ENCODE measurements at regions not wholly inside any gene's neighbourhood (a gene's known extent, or its start where the extent isn't known, plus 50 kb on each side); places are given as distances from the start of the nearest gene placed in this dataset.
A peak's percentile ranks its signal among the peaks of the same experiment; 100 is the strongest.

GRCh38 chr7:68247571-68247970 is 1250.9 kb downstream of the TYW1 start (continued):
- TF ChIP-seq KLF8 (tag by site-specific recombination; IDR thresholded peaks at IDR 0.05) (no peak), BCL11A (tag by site-specific recombination; IDR thresholded peaks at IDR 0.05; ENCODE audit: low read depth) (no peak)

- TF ChIP-seq AEBP2 (tag by site-specific recombination; IDR thresholded peaks at IDR 0.05; ENCODE audit: borderline replicate concordance) (no peak), ZBTB48 (tag by site-specific recombination; IDR thresholded peaks at IDR 0.05) (no peak), ZNF544 (tag by site-specific recombination; IDR thresholded peaks at IDR 0.05) (no peak), ELK4 (IDR thresholded peaks at IDR 0.05; ENCODE audit: borderline replicate concordance, low read depth, low read length) (no peak), ZNF704 (tag by site-specific recombination; IDR thresholded peaks at IDR 0.05) (no peak), ZNF175 (tag by site-specific recombination; IDR thresholded peaks at IDR 0.05) (no peak), BCL6B (tag by site-specific recombination; IDR thresholded peaks at IDR 0.05) (no peak)
- ChIA-PET CTCF (no interaction called here), POLR2A (no interaction called here)
- no peaks in the 10 kb centered on the region for H3K36me3 ChIP-seq (ENCODE audit: control insufficient read depth in 2 of 2, insufficient read depth in 1 of 2, low read length in 2 of 2)
- H3K27ac ChIP-seq (ENCODE audit: extremely low read depth, low read depth, low read length), result no peak overlapping the region
- no peak overlapping the region for H3K4me3 ChIP-seq (ENCODE audit: low read depth, low read length)
- no peaks in the 10 kb centered on the region for H3K4me1 ChIP-seq (ENCODE audit: control insufficient read depth, insufficient read depth, low read length)
- no peaks in the 10 kb centered on the region for H3K9me3 ChIP-seq (ENCODE audit: control insufficient read depth, insufficient read depth, low read depth, low read length)
Observed at GRCh38 chr7:68248973-68249372, 1252.3 kb downstream of the TYW1 start.

- Histone ChIP-seq H3K9me3 (ENCODE audit: control insufficient read depth, insufficient read depth, low read depth, low read length) (no peaks in the 10 kb centered on the region), H3K27ac (ENCODE audit: extremely low read depth, low read depth, low read length) (no peak overlapping the region), H3K4me1 (ENCODE audit: control insufficient read depth, insufficient read depth, low read length) (no peaks in the 10 kb centered on the region), H3K4me3 (ENCODE audit: low read depth, low read length) (no peak overlapping the region), H3K36me3 (ENCODE audit: control insufficient read depth in 2 of 2, insufficient read depth in 1 of 2, low read length in 2 of 2) (no peaks in the 10 kb centered on the region)
- no peak for TF ChIP-seq ZNF132 (tag by site-specific recombination; IDR thresholded peaks at IDR 0.05; ENCODE audit: borderline replicate concordance)
- 0 out of 2 replicates have a peak, but pooled peaks have one; percentile 19 for TF ChIP-seq PRDM1 (tag by site-specific recombination; IDR thresholded peaks at IDR 0.05)
- TF ChIP-seq ZNF214 (tag by site-specific recombination; IDR thresholded peaks at IDR 0.05; ENCODE audit: borderline replicate concordance), result no peak
- no peak for TF ChIP-seq REST (tag by site-specific recombination; IDR thresholded peaks at IDR 0.05)
- TF ChIP-seq ZNF350 (tag by site-specific recombination; IDR thresholded peaks at IDR 0.05), result no peak
- TF ChIP-seq ZNF280D (tag by site-specific recombination; IDR thresholded peaks at IDR 0.05), result no peak
- POLR2A ChIA-PET, result no interaction called here
- CTCF ChIA-PET, result no interaction called here
Observed at GRCh38 chr7:68249611-68250010, 1253.0 kb downstream of the TYW1 start.

Data from HEK293 (cell line).